Thyroid gland (tissue), 4 donors: ENCODE measurements at regions not wholly inside any gene's neighbourhood (a gene's known extent, or its start where the extent isn't known, plus 50 kb on each side); places are given as distances from the start of the nearest gene placed in this dataset.
"Not testable (repeated sequence)": the region's sequence is repeated elsewhere in the genome, so short reads cannot be mapped to it uniquely, and the experiment has no call there.

ENCODE experiments used
- DNase-seq, 2 donors: peaks; one replicate each; pipeline ENCODE4 v3.0.0-alpha.2; 2019
- H3K27ac ChIP-seq, 3 donors: fragments of 200-600 bp; sonication (generic); 1 replicate in 2 of 3; 2 replicates in 1 of 3; pipeline ENCODE4 v1.5.1; 2016 to 2019; ENCODE audit warnings: mild to moderate bottlenecking in 1 of 3, moderate library complexity in 1 of 3
- H3K27me3 ChIP-seq: fragments of 200-600 bp; sonication (generic); one replicate; pipeline ENCODE4 v1.5.1; 2019
- H3K36me3 ChIP-seq, 2 donors: fragments of 200-600 bp; sonication (generic); one replicate each; pipeline ENCODE4 v1.5.1; 2016 to 2019
- H3K4me1 ChIP-seq, 2 donors: fragments of 200-600 bp; sonication (generic); one replicate each; pipeline ENCODE4 v1.5.1; 2017 to 2019
- H3K4me3 ChIP-seq, 3 donors: fragments of 200-600 bp; sonication (generic); replicated peaks in 1 of 3; 1 replicate in 2 of 3; 2 replicates in 1 of 3; pipeline ENCODE4 v1.5.1; 2016; ENCODE audit warnings: mild to moderate bottlenecking in 1 of 3
- H3K9me3 ChIP-seq: fragments of 200-600 bp; sonication (generic); one replicate; pipeline ENCODE4 v1.5.1; 2017
- POLR2A ChIP-seq, 2 donors: fragments of 450-650 bp; IDR thresholded peaks; one replicate each; pipeline ENCODE4 v1.6.1; 2017; ENCODE audit warnings: antibody characterized with exemption in 2 of 2, mild to moderate bottlenecking in 2 of 2, moderate library complexity in 1 of 2
- WGBS, 2 donors: methylation state at CpG; one replicate each; pipeline ENCODE4 v1.1.5; 2017; 5-methylcytosine and 5-hydroxymethylcytosine counted together
- intact Hi-C: fragments of 100-400 bp; cut with DNase I; formaldehyde crosslinking; loops from one replicate; pipeline ENCODE4 v1.15.1; 2023
- TF ChIP-seq, protein P1 (sequence below), 6 experiments: fragments of 200-600 bp in 3 of 6; fragments of 450-650 bp in 3 of 6; sonication (generic) in 3 of 6; IDR thresholded peaks; one replicate each; pipeline ENCODE4 v1.5.1; 2016 to 2019; ENCODE audit warnings: antibody characterized with exemption in 6 of 6, mild to moderate bottlenecking in 2 of 6, inconsistent platforms in 1 of 6, moderate library complexity in 1 of 6

DNA sequence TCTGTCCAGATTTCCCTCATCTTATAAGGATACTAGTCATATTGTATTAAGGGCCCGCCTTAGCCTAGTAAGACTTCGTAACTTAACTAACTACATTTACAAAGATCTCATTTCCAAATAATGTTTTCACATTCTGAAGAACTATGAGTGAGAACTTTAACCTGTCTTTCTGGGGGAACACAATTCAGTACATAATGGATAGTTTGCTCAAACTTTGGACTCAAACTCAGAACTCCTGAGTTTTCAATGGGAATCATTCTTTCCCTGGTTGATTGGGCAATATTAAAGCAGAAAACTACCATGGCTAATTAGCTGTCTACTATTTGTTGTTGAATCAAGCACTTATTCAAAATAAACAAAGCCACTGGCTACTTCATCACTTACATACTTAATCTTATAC lies 522.9 kb downstream of the REEP3 start:
- intact Hi-C loops: no loop called here

DNA sequence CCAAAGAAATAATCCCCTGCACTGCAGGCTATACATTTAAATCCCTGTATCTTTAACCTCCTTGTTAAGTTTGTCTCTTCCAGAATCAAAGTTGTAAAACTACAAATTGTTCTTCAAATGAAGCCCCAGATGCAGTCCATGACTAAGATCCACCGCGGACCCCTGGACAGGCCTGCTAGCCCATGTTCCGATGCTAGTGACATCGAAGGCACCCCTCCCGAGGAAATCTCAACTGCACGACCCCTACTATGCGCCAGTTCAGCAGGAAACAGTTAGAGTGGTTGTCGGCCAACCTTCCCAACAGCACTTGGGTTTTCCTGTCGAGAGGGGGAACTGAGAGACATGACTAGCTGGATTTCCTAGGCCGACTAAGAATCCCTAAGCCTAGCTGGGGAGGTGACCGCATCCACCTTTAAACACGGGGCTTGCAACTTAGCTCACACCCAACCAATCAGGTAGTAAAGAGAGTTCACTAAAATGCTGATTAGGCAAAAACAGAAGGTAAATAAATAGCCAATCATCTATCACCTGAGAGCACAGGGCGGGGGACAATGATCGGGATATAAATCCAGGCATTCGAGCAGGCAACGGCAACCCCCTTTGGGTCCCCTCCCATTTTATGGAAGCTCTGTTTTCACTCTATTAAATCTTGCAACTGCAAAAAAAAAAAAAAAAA lies 523.9 kb downstream of the REEP3 start:
- DNase-seq, H3K27ac ChIP-seq, H3K4me3 ChIP-seq, intact Hi-C loops, H3K27me3 ChIP-seq, H3K9me3 ChIP-seq, H3K4me1 ChIP-seq, H3K36me3 ChIP-seq: not testable (repeated sequence)
- 91 to 92% methylated on average over 16 of the region's 16 CpGs for WGBS, 2 donors

More for the DNA sequence above, 522.9 kb downstream of the REEP3 start:
- Histone ChIP-seq H3K4me1 (peaks cover 6 to 15% of the 10 kb centered on the region in 2 donors), H3K27ac (no peak overlapping the region), H3K27me3 (no peaks in the 10 kb centered on the region), H3K9me3 (no peaks in the 10 kb centered on the region), H3K4me3 (no peak overlapping the region), H3K36me3 (no peaks in the 10 kb centered on the region)
- 96 to 98% methylated on average over 2 of the region's 2 CpGs for WGBS, 2 donors
- TF ChIP-seq, protein P1, sequence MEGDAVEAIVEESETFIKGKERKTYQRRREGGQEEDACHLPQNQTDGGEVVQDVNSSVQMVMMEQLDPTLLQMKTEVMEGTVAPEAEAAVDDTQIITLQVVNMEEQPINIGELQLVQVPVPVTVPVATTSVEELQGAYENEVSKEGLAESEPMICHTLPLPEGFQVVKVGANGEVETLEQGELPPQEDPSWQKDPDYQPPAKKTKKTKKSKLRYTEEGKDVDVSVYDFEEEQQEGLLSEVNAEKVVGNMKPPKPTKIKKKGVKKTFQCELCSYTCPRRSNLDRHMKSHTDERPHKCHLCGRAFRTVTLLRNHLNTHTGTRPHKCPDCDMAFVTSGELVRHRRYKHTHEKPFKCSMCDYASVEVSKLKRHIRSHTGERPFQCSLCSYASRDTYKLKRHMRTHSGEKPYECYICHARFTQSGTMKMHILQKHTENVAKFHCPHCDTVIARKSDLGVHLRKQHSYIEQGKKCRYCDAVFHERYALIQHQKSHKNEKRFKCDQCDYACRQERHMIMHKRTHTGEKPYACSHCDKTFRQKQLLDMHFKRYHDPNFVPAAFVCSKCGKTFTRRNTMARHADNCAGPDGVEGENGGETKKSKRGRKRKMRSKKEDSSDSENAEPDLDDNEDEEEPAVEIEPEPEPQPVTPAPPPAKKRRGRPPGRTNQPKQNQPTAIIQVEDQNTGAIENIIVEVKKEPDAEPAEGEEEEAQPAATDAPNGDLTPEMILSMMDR (IDR thresholded peaks at IDR 0.05): no peak
- no peak for TF ChIP-seq POLR2A (IDR thresholded peaks at IDR 0.05)
- no peak for DNase-seq

DNA sequence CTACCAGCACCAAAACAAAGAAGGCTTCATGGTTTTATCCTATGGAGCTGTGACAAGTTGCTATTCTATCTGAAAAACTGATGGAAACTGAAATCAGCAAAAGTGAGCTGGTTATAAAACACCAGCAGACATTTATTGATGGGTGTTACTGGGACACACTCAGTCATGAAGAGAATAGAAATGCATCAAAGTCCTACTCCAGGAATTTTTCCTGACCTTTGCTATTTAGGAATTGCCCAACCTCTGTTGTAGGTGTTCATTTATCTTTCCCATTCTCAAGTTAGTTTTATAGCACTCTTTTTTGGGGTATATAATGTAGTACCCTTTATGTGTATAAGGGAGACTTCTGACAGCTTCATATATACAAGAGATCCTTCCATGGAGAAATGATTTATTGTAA lies 533.2 kb downstream of the REEP3 start:
- Histone ChIP-seq H3K4me3 (no peak overlapping the region), H3K4me1 (no peaks in the 10 kb centered on the region), H3K27me3 (no peaks in the 10 kb centered on the region), H3K36me3 (no peaks in the 10 kb centered on the region), H3K9me3 (no peaks in the 10 kb centered on the region), H3K27ac (no peak overlapping the region)
- DNase-seq: no peak
- intact Hi-C loops: no loop called here
- TF ChIP-seq POLR2A (IDR thresholded peaks at IDR 0.05): no peak
- TF ChIP-seq, protein P1 (IDR thresholded peaks at IDR 0.05): no peak

DNA sequence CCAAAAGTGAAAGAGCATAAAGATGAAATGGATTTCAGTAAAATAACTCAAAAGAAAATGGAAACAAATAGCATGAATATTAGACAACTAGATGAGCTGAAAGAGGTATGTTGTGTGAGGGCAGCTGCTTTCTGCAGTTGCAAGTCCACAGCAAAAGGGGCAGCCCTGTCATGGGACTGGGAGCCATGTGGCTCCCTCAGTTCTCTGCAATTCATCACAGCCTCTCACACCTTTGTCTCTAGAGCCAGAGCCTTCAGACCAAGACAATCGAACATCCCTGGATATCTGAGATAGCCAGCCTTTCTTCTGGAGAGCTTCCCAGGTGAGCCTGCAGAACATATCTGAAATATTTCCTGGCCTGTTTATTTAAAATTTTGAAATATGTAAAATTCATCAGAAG lies 538.7 kb downstream of the REEP3 start:
- 69 to 74% methylated on average over 1 of the region's 1 CpG for WGBS, 2 donors
- Histone ChIP-seq H3K36me3 (no peaks in the 10 kb centered on the region), H3K4me3 (no peak overlapping the region), H3K9me3 (no peaks in the 10 kb centered on the region), H3K4me1 (no peaks in the 10 kb centered on the region), H3K27ac (no peak overlapping the region), H3K27me3 (no peaks in the 10 kb centered on the region)
- intact Hi-C loops: no loop called here
- DNase-seq: no peak
- TF ChIP-seq, protein P1 (IDR thresholded peaks at IDR 0.05): no peak
- TF ChIP-seq POLR2A (IDR thresholded peaks at IDR 0.05): no peak

DNA sequence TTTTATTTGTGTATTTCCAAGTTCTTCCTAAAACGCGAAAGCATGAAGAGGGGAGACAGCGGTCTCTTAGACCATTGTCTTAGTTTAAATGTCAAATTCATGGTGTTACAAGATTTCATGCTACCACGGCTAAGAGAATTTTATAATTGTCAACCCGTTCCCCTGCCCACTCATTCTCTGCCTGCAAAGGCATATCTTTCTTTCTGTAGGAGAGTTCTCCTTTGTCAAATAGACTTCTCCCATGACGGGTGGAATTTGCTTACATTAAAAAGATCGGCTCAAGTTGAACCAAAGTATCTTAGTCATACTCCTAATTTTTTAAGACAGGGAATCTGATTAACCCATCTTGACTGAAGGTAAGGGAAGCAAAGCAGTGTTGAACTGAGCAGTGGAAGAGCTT lies 539.2 kb downstream of the REEP3 start:
- Histone ChIP-seq H3K9me3 (no peaks in the 10 kb centered on the region), H3K4me3 (no peak overlapping the region), H3K27me3 (no peaks in the 10 kb centered on the region), H3K4me1 (no peaks in the 10 kb centered on the region), H3K27ac (no peak overlapping the region), H3K36me3 (no peaks in the 10 kb centered on the region)
- intact Hi-C loops: no loop called here
- WGBS, 2 donors: 85 to 92% methylated on average over 7 of the region's 7 CpGs
- TF ChIP-seq POLR2A (IDR thresholded peaks at IDR 0.05): no peak
- TF ChIP-seq, protein P1 (IDR thresholded peaks at IDR 0.05): no peak
- DNase-seq: no peak
